Left lung (tissue), 4 donors: ENCODE measurements at regions not wholly inside any gene's neighbourhood (a gene's known extent, or its start where the extent isn't known, plus 50 kb on each side); places are given as distances from the start of the nearest gene placed in this dataset.

Experiments
- ATAC-seq: fragments of 200-7000 bp; cut with Tn5 transposase; one replicate; pipeline ENCODE4 v1.9.1; 2020; ENCODE audit warnings: moderate library complexity
- DNase-seq, 4 donors: peaks; one replicate each; pipeline ENCODE4 v3.0.0-alpha.2; 2013 to 2020
- H3K27ac ChIP-seq, 2 donors: fragments of 200-600 bp; sonication (generic) in 1 of 2; one replicate each; pipeline versions ENCODE4 v1.5.0 to v1.8.0; 2020 to 2021
- H3K27me3 ChIP-seq, 2 donors: fragments of 200-600 bp; sonication (generic) in 1 of 2; one replicate each; pipeline versions ENCODE4 v1.5.0 to v1.8.0; 2020 to 2021
- H3K36me3 ChIP-seq, 2 donors: fragments of 200-600 bp; sonication (generic) in 1 of 2; one replicate each; pipeline versions ENCODE4 v1.5.0 to v1.8.0; 2020 to 2021
- H3K4me1 ChIP-seq, 2 donors: fragments of 200-600 bp; one replicate each; pipeline ENCODE4 v1.8.0; 2021
- H3K4me3 ChIP-seq, 2 donors: fragments of 200-600 bp; sonication (generic) in 1 of 2; one replicate each; pipeline versions ENCODE4 v1.5.0 to v1.8.0; 2020 to 2021; ENCODE audit warnings: mild to moderate bottlenecking in 1 of 2
- H3K9me3 ChIP-seq, 2 donors: fragments of 200-600 bp; sonication (generic) in 1 of 2; one replicate each; pipeline versions ENCODE4 v1.5.0 to v1.8.0; 2020 to 2021
- intact Hi-C, 2 donors: fragments of 100-400 bp; cut with DNase I; formaldehyde crosslinking; loops; one replicate each; pipeline versions ENCODE4 v1.11.2 to v1.14.2; 2022
- TF ChIP-seq, protein P1 (sequence below), 2 donors: fragments of 200-600 bp; sonication (generic) in 1 of 2; IDR thresholded peaks; one replicate each; pipeline versions ENCODE4 v1.5.0 to v1.8.0; 2021; ENCODE audit warnings: antibody characterized with exemption in 2 of 2
- donor health status: DM: no; HTN: yes; CAD: no.
- donor health status: DM: no; HTN: no; CAD: no.

DNA sequence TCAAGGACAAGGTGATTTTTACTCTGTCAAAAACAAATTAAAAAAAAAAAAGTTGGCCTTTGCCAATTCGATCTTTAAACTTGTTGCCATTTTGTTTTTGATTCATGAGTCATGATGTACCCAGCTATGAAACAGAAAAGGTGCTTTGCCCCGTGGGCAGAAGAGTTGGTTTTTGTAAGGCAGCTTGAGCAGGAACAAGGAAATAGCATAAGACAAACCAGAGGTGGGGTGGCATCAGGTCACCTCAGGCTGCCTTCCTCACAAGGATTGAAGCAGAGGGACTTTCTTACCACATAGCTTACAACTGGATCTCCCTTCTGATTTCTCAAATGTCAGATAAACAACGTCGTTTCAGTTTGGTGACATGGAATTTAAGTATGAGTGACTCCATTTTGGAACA is 123.8 kb downstream of the ARL4C start:
- no peak for DNase-seq
- H3K4me3 ChIP-seq: no peak overlapping the region
- H3K9me3 ChIP-seq: no peaks in the 10 kb centered on the region
- ATAC-seq: no peak
- H3K36me3 ChIP-seq: no peaks in the 10 kb centered on the region
- TF ChIP-seq, protein P1, sequence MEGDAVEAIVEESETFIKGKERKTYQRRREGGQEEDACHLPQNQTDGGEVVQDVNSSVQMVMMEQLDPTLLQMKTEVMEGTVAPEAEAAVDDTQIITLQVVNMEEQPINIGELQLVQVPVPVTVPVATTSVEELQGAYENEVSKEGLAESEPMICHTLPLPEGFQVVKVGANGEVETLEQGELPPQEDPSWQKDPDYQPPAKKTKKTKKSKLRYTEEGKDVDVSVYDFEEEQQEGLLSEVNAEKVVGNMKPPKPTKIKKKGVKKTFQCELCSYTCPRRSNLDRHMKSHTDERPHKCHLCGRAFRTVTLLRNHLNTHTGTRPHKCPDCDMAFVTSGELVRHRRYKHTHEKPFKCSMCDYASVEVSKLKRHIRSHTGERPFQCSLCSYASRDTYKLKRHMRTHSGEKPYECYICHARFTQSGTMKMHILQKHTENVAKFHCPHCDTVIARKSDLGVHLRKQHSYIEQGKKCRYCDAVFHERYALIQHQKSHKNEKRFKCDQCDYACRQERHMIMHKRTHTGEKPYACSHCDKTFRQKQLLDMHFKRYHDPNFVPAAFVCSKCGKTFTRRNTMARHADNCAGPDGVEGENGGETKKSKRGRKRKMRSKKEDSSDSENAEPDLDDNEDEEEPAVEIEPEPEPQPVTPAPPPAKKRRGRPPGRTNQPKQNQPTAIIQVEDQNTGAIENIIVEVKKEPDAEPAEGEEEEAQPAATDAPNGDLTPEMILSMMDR (IDR thresholded peaks at IDR 0.05): no peak
- intact Hi-C loops: no loop called here
- peaks cover 0 to 6% of the 10 kb centered on the region in 2 donors for H3K27me3 ChIP-seq
- H3K27ac ChIP-seq: no peak overlapping the region
- peaks cover 0 to 6% of the 10 kb centered on the region in 2 donors for H3K4me1 ChIP-seq

DNA sequence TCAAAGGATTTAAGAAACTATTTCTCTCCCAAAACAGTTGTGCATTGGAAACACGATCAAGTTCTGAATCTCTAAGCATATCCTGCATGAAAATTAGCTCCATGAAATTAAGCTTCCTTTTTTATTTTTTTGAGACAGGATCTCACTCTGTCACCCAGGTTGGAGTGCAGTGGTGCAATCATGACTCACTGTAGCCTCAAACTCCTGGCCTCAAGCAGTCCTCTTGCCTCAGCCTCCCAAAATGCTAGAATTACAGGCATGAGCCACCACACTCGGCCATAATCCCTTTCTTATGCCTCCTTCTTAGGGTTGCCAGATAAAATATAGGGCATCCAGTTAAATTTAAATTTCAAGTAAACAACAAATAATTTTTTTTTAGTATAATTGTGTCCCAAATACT is 124.4 kb downstream of the ARL4C start:
- Histone ChIP-seq H3K4me1 (peaks cover 0 to 10% of the 10 kb centered on the region in 2 donors), H3K36me3 (no peaks in the 10 kb centered on the region), H3K27ac (no peak overlapping the region), H3K4me3 (no peak overlapping the region), H3K9me3 (no peaks in the 10 kb centered on the region), H3K27me3 (peaks cover 0 to 1% of the 10 kb centered on the region in 2 donors)
- TF ChIP-seq, protein P1 (IDR thresholded peaks at IDR 0.05): no peak
- ATAC-seq (no peak), DNase-seq (no peak)
- intact Hi-C loops: no loop called here

DNA sequence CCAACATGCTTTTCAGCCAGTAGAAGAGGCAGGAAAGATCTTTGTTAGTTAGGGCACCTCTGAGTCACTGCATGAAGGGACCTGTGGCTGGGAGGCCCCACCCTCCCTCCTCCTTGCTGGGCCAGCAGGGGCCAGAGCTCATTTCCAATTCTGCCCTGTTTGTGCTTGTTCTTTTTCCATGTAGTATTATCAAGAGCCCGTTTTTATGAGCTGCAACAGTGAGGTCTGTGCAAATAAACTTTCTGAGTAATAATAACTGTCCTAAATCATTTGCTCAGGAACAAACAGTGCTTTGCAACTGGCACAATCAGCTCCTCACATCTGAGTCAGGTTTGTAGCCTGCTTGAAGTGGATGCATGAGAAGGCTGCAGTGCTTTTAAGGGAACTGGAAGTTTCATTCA is 128.0 kb downstream of the ARL4C start:
- ATAC-seq (peak; percentile 89), DNase-seq (peak in 2 of 4 donors; percentile 47 to 79)
- H3K27ac ChIP-seq: peak overlapping the region in 1 of 2 donors; percentile 26
- H3K9me3 ChIP-seq: no peaks in the 10 kb centered on the region
- peaks cover 10 to 21% of the 10 kb centered on the region in 2 donors for H3K4me1 ChIP-seq
- no peak overlapping the region for H3K4me3 ChIP-seq
- intact Hi-C loops: no loop called here
- TF ChIP-seq, protein P1 (IDR thresholded peaks at IDR 0.05): no peak
- no peaks in the 10 kb centered on the region for H3K36me3 ChIP-seq
- no peaks in the 10 kb centered on the region for H3K27me3 ChIP-seq

DNA sequence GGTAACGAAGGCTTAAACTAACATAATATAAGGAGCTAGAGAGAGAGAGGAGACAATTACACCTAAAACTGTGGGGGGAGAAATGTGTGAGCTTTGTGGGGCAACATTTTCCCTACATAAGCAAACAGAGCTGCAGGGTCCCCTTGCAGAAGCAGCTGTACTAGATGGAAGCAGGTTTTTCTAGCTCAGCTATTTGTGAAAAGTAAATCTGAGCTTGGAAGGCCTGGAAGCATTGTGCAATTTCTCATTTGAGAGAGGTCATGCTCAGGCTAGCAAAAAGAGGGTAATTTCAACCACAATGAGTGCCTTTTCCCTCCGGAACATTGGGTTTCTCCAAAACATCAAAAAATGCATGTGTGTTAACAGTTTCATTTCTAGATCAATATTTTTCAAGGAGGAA is 130.0 kb downstream of the ARL4C start:
- peak; percentile 73 for ATAC-seq
- Histone ChIP-seq H3K36me3 (no peaks in the 10 kb centered on the region), H3K9me3 (no peaks in the 10 kb centered on the region), H3K27ac (no peak overlapping the region), H3K4me3 (no peak overlapping the region), H3K27me3 (no peaks in the 10 kb centered on the region), H3K4me1 (peaks cover 10 to 21% of the 10 kb centered on the region in 2 donors)
- TF ChIP-seq, protein P1 (IDR thresholded peaks at IDR 0.05): no peak
- DNase-seq: peak in 2 of 4 donors; percentile 62 to 86
- intact Hi-C loops: no loop called here

DNA sequence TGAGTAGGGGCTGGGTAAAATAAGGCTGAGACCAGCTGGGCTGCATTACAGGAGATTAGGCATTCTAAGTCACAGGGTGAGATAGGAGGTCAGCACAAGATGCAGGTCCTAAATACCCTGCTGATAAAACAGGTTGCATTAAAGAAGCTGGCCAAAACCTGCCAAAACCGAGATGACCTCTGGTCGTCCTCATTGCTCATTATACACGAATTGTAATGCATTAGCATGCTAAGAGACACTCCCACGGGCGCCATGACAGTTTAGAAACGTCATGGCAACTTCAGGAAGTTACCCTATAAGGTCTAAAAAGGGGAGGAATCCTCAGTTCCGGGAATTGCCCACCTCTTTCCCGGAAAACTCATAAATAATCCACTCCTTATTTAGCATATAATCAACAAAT is 132.2 kb downstream of the ARL4C start:
- no peaks in the 10 kb centered on the region for H3K36me3 ChIP-seq
- H3K9me3 ChIP-seq: no peaks in the 10 kb centered on the region
- no peak overlapping the region for H3K27ac ChIP-seq
- no peaks in the 10 kb centered on the region for H3K27me3 ChIP-seq
- intact Hi-C loops: no loop called here
- no peak for ATAC-seq
- H3K4me3 ChIP-seq: no peak overlapping the region
- H3K4me1 ChIP-seq: peaks cover 10 to 21% of the 10 kb centered on the region in 2 donors
- DNase-seq: no peak
- TF ChIP-seq, protein P1 (IDR thresholded peaks at IDR 0.05): no peak
